ENCODE measurements at regions not wholly inside any gene's neighbourhood (a gene's known extent, or its start where the extent isn't known, plus 50 kb on each side); places are given as distances from the start of the nearest gene placed in this dataset.

DNA sequence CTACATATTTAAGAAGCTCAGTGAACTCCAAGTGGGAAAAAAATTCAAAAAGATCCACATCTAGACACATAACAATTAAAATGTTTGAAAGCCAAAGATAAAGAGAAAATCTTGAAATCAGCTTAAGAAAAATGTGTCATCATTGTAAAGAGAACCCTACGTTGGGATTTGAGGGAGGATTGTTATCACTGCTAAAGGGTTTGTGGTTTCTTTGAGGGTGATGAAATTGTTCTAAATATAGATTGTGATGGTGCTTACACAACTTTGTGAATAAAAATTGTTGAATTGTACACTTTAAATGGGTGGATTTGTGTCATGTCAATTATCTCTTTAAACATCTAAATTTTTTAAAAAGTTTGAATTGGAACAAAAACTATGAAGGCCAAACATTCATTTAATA, 92.2 kb upstream of the ADAMTS19 start:
- no peak overlapping the region for H3K27ac ChIP-seq (ENCODE audit: low read length)
- no peaks in the 10 kb centered on the region for H3K9me3 ChIP-seq (ENCODE audit: control insufficient read depth, insufficient read depth, low read length)
- no peak for DNase-seq (ENCODE audit: low read depth, low spot score)
- H3K27me3 ChIP-seq (ENCODE audit: control insufficient read depth, insufficient read depth, low read length) = no peaks in the 10 kb centered on the region
- H3K4me3 ChIP-seq (ENCODE audit: low read length) = no peak overlapping the region
- no peaks in the 10 kb centered on the region for H3K36me3 ChIP-seq (ENCODE audit: control insufficient read depth, insufficient read depth, low read length)
- no peaks in the 10 kb centered on the region for H3K4me1 ChIP-seq (ENCODE audit: control insufficient read depth, insufficient read depth, low read length)
- WGBS (ENCODE audit: insufficient coverage, insufficient read length) = no CpG with 5 or more reads among the region's 1 CpG

DNA sequence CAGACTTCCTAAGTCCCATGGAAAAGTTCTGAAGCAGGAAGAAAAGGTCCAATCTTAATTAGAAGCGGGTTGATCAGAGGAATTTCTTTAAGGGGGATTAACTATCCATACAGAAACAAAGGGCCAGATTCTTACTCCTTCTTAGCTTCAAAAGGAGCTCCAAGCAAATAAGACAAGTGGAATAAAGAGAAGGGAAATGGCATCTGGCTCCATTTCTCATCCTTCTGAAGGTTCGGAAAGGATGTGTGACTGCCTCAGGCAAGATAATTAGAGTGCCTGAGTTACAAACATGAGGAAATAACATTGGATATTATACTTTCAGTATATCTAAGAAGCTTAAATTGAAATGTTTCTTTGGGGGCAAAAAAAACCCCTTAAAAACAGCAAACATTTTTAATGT, 88.1 kb upstream of the ADAMTS19 start:
- WGBS (ENCODE audit: insufficient coverage, insufficient read length) = no CpG with 5 or more reads among the region's 2 CpGs
- no peaks in the 10 kb centered on the region for H3K27me3 ChIP-seq (ENCODE audit: control insufficient read depth, insufficient read depth, low read length)
- no peaks in the 10 kb centered on the region for H3K36me3 ChIP-seq (ENCODE audit: control insufficient read depth, insufficient read depth, low read length)
- H3K4me3 ChIP-seq (ENCODE audit: low read length) = no peak overlapping the region
- H3K27ac ChIP-seq (ENCODE audit: low read length) = no peak overlapping the region
- H3K4me1 ChIP-seq (ENCODE audit: control insufficient read depth, insufficient read depth, low read length) = no peaks in the 10 kb centered on the region
- H3K9me3 ChIP-seq (ENCODE audit: control insufficient read depth, insufficient read depth, low read length) = no peaks in the 10 kb centered on the region
- DNase-seq (ENCODE audit: low read depth, low spot score) = no peak

DNA sequence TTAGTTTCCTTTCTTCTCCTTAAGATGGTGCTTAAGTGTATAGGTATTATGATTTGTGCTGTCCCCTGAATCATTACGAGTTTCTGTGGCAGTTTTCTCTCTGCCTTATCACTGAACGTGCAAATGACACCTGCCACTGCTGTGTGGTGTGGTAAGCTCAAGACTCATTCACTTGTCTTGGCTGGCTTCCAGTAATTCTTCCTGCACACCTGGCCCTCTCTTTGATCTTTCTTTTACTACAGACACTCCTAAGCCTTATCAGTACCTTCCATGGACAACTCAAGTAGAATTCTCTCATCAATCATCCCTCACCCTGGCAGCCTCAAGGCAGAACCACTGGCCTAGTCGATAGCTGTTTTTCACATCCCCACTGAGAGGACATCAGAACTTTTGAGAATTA, 82.6 kb upstream of the ADAMTS19 start:
- Histone ChIP-seq H3K27me3 (ENCODE audit: control insufficient read depth, insufficient read depth, low read length) (no peaks in the 10 kb centered on the region), H3K27ac (ENCODE audit: low read length) (no peak overlapping the region), H3K9me3 (ENCODE audit: control insufficient read depth, insufficient read depth, low read length) (no peaks in the 10 kb centered on the region), H3K4me1 (ENCODE audit: control insufficient read depth, insufficient read depth, low read length) (0 out of 2 replicates have a peak, but pooled peaks cover 1% of the 10 kb centered on the region), H3K36me3 (ENCODE audit: control insufficient read depth, insufficient read depth, low read length) (no peaks in the 10 kb centered on the region), H3K4me3 (ENCODE audit: low read length) (no peak overlapping the region)
- no CpG with 5 or more reads among the region's 3 CpGs for WGBS (ENCODE audit: insufficient coverage, insufficient read length)
- no peak for DNase-seq (ENCODE audit: low read depth, low spot score)

DNA sequence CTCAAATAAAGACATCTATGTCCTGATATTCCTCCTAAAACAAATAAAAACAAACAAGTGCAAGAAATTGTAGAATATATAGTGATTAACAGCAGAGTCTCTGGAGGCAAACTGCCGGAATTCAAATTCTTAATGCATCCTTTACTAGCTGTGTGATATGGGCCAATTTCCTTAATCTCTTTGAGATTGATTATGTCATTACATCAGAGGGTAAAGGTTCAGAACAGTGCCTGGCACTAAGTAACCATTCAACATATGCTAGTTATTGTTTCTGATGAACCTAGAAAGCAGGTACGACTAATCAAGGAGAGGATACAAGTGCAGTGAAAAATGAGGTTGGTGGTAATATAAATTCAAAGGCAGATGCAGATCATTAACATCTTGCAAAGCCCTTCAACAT, 81.1 kb upstream of the ADAMTS19 start:
- Histone ChIP-seq H3K27ac (ENCODE audit: low read length) (no peak overlapping the region), H3K9me3 (ENCODE audit: control insufficient read depth, insufficient read depth, low read length) (no peaks in the 10 kb centered on the region), H3K36me3 (ENCODE audit: control insufficient read depth, insufficient read depth, low read length) (no peaks in the 10 kb centered on the region), H3K4me3 (ENCODE audit: low read length) (no peak overlapping the region), H3K27me3 (ENCODE audit: control insufficient read depth, insufficient read depth, low read length) (no peaks in the 10 kb centered on the region), H3K4me1 (ENCODE audit: control insufficient read depth, insufficient read depth, low read length) (0 out of 2 replicates have a peak, but pooled peaks cover 1% of the 10 kb centered on the region)
- no CpG with 5 or more reads among the region's 2 CpGs for WGBS (ENCODE audit: insufficient coverage, insufficient read length)
- DNase-seq (ENCODE audit: low read depth, low spot score) = no peak

DNA sequence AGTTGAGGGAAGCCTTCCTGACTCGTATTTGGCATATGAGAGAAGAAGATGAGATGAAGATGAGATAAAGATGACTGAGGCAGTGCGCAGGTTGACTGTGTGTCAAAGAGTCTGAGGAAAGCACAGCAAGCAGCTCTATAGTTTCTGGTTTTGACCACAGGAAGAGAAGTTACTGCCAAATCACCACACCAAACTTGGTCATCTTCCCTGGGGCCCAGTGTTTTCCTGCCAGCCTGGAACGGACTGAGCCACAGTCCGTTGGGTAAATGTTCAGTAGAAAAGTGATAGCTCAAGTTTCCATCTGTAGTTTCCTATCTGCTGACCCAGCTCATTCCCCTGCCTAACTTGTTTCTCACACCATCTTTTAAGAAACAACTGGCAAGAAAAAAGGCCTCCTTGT, 80.7 kb upstream of the ADAMTS19 start:
- Histone ChIP-seq H3K9me3 (ENCODE audit: control insufficient read depth, insufficient read depth, low read length) (no peaks in the 10 kb centered on the region), H3K4me3 (ENCODE audit: low read length) (no peak overlapping the region), H3K4me1 (ENCODE audit: control insufficient read depth, insufficient read depth, low read length) (0 out of 2 replicates have a peak, but pooled peaks cover 1% of the 10 kb centered on the region), H3K27me3 (ENCODE audit: control insufficient read depth, insufficient read depth, low read length) (no peaks in the 10 kb centered on the region), H3K27ac (ENCODE audit: low read length) (no peak overlapping the region), H3K36me3 (ENCODE audit: control insufficient read depth, insufficient read depth, low read length) (no peaks in the 10 kb centered on the region)
- WGBS (ENCODE audit: insufficient coverage, insufficient read length) = no CpG with 5 or more reads among the region's 4 CpGs
- DNase-seq (ENCODE audit: low read depth, low spot score) = no peak

DNA sequence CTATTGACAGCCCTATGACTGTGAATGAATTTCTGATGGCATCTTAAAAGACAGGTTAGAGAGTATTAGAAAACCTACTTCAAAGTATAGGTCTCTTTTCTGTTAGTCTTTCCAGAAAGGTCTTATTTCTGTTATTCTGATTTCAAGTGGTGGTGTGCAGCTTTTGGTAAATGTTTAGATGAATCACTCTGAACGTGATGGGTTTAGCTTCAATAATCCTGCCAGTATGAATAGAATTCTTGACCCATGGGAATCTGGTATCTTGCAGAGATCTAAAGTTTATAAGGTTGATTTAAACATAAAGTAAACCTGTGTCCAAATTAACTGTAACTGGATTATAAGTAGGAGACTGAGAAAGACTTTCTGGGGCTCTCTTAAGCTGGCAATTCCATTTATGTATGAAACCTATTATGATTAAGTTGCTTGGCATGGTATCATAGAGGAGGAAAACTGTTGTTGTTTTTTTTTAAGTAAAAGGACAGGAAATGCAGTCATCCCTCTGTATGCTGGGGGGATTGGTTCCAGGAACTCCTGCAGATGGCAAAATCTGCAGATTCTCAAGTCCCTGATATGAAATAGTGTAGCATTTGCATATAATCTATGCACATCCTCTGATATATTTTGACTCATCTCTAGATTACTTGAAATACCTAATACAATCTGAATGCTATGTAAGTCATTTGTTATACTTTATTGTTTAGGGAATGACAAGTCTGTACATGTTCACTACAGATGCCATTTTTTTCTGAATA, 77.0 kb upstream of the ADAMTS19 start:
- Histone ChIP-seq H3K4me3 (ENCODE audit: low read length) (no peak overlapping the region), H3K27ac (ENCODE audit: low read length) (no peak overlapping the region), H3K9me3 (ENCODE audit: control insufficient read depth, insufficient read depth, low read length) (no peaks in the 10 kb centered on the region), H3K36me3 (ENCODE audit: control insufficient read depth, insufficient read depth, low read length) (no peaks in the 10 kb centered on the region), H3K27me3 (ENCODE audit: control insufficient read depth, insufficient read depth, low read length) (no peaks in the 10 kb centered on the region), H3K4me1 (ENCODE audit: control insufficient read depth, insufficient read depth, low read length) (0 out of 2 replicates have a peak, but pooled peaks cover 1% of the 10 kb centered on the region)
- no peak for DNase-seq (ENCODE audit: low read depth, low spot score)
- WGBS (ENCODE audit: insufficient coverage, insufficient read length) = no CpG with 5 or more reads among the region's 1 CpG

DNA sequence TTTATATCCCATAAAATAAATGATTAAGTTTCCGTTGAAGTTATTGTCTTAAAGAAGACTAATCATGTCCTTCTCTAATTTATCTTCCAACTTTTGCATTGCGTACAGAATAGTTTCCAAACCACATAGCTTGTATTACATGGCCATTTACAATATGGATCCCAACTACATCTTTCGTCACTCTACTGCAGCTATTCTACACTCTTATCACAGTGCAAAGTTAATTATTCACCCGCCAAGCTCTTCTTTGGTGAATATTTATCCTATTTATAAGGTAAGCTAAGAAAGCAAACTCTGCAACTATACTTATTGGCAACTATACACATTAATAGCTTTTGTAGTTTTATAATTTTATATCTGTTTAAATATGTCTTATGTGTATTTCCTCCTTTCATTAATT, 75.9 kb upstream of the ADAMTS19 start:
- no peaks in the 10 kb centered on the region for H3K9me3 ChIP-seq (ENCODE audit: control insufficient read depth, insufficient read depth, low read length)
- H3K4me3 ChIP-seq (ENCODE audit: low read length) = no peak overlapping the region
- WGBS (ENCODE audit: insufficient coverage, insufficient read length) = no CpG with 5 or more reads among the region's 4 CpGs
- H3K27me3 ChIP-seq (ENCODE audit: control insufficient read depth, insufficient read depth, low read length) = no peaks in the 10 kb centered on the region
- DNase-seq (ENCODE audit: low read depth, low spot score) = no peak
- H3K4me1 ChIP-seq (ENCODE audit: control insufficient read depth, insufficient read depth, low read length) = 0 out of 2 replicates have a peak, but pooled peaks cover 1% of the 10 kb centered on the region
- H3K36me3 ChIP-seq (ENCODE audit: control insufficient read depth, insufficient read depth, low read length) = no peaks in the 10 kb centered on the region
- H3K27ac ChIP-seq (ENCODE audit: low read length) = no peak overlapping the region

DNA sequence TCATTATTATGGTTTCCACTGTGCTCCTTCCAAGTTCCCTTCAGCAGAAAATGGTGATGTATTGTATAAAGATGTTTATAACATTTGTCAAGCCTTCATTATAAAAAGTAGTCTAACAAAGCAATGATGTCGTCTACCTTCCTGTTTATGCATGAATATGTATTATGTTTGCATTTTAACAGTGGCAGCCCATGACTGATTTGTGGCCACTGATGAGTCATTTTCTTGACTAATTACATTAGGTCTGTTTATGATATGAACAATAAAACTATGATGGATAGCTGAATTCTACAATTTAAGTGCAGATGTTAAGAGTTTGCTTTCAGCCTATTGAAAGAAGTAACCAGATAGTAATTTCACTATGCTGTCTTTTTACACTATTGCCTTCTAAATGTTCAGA, 75.4 kb upstream of the ADAMTS19 start:
- Histone ChIP-seq H3K27ac (ENCODE audit: low read length) (no peak overlapping the region), H3K36me3 (ENCODE audit: control insufficient read depth, insufficient read depth, low read length) (no peaks in the 10 kb centered on the region), H3K9me3 (ENCODE audit: control insufficient read depth, insufficient read depth, low read length) (no peaks in the 10 kb centered on the region), H3K27me3 (ENCODE audit: control insufficient read depth, insufficient read depth, low read length) (no peaks in the 10 kb centered on the region), H3K4me3 (ENCODE audit: low read length) (no peak overlapping the region), H3K4me1 (ENCODE audit: control insufficient read depth, insufficient read depth, low read length) (no peaks in the 10 kb centered on the region)
- no CpG with 5 or more reads among the region's 1 CpG for WGBS (ENCODE audit: insufficient coverage, insufficient read length)
- DNase-seq (ENCODE audit: low read depth, low spot score) = no peak

DNA sequence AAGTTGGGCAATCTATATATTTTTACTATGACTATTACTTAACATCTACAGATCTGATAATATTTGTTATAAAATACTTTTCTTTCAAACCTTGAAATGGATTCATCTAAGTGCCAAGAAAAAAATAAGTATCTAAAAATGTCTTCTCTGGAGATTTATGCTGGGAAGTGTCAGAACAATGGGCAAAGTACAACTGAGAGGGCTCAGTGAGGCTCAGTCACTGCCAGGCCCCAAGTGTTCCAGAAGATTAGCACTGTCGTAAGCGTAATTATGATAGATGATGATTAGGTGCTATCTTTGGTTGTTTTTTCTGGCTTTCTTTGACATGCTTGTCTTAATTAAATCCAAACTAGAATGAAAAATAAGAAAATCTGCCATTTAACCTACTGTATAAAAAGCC, 72.2 kb upstream of the ADAMTS19 start:
- H3K4me3 ChIP-seq (ENCODE audit: low read length) = no peak overlapping the region
- no CpG with 5 or more reads among the region's 2 CpGs for WGBS (ENCODE audit: insufficient coverage, insufficient read length)
- DNase-seq (ENCODE audit: low read depth, low spot score) = no peak

DNA sequence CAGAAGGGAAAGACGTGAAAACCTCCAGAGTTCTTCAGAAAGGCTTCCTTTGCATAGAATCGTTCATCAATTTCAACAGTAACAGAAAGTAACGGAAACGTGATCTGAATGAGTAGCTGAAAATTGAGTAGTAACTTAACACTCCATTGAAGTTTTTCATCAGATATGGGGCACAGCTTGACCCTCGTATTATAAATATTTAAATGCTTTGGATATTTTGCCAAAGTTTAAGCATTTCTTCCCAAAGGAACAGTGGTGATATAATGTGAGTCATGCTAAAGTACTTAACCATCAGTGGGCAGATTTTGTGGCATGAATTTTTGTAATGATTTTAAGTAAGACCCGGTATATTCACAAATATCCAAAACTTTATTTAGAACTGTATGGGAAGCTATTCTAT, 67.4 kb upstream of the ADAMTS19 start:
- no peaks in the 10 kb centered on the region for H3K27me3 ChIP-seq (ENCODE audit: control insufficient read depth, insufficient read depth, low read length)
- H3K4me3 ChIP-seq (ENCODE audit: low read length) = no peak overlapping the region
- WGBS (ENCODE audit: insufficient coverage, insufficient read length) = no CpG with 5 or more reads among the region's 6 CpGs
- H3K4me1 ChIP-seq (ENCODE audit: control insufficient read depth, insufficient read depth, low read length) = no peaks in the 10 kb centered on the region; the same call in 1 of the 2 replicates
- DNase-seq (ENCODE audit: low read depth, low spot score) = no peak
- H3K27ac ChIP-seq (ENCODE audit: low read length) = no peak overlapping the region
- no peaks in the 10 kb centered on the region for H3K36me3 ChIP-seq (ENCODE audit: control insufficient read depth, insufficient read depth, low read length)
- H3K9me3 ChIP-seq (ENCODE audit: control insufficient read depth, insufficient read depth, low read length) = no peaks in the 10 kb centered on the region

More for the DNA sequence above, 72.2 kb upstream of the ADAMTS19 start:
- Histone ChIP-seq H3K27me3 (ENCODE audit: control insufficient read depth, insufficient read depth, low read length) (no peaks in the 10 kb centered on the region), H3K4me1 (ENCODE audit: control insufficient read depth, insufficient read depth, low read length) (no peaks in the 10 kb centered on the region), H3K27ac (ENCODE audit: low read length) (no peak overlapping the region), H3K9me3 (ENCODE audit: control insufficient read depth, insufficient read depth, low read length) (no peaks in the 10 kb centered on the region), H3K36me3 (ENCODE audit: control insufficient read depth, insufficient read depth, low read length) (no peaks in the 10 kb centered on the region)

DNA sequence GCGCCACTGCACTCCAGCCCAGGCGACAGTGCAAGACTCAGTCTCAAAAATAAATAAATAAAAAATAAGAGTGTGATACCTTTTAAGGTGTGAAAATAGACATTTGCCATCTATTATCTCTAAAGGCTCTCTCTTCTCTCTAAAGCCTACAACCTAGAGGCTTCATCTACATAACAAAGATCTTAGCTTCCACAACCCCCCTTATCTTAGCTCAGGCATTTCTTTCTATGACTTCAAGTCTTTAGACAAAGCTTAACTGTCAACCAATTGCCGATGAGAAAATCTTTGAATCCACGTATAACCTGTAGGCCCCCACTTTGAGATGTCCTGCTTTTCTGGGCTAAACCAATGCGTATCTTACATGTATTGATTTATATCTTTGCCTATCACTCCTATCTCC, 64.9 kb upstream of the ADAMTS19 start:
- Histone ChIP-seq H3K9me3 (ENCODE audit: control insufficient read depth, insufficient read depth, low read length) (no peaks in the 10 kb centered on the region), H3K4me1 (ENCODE audit: control insufficient read depth, insufficient read depth, low read length) (no peaks in the 10 kb centered on the region; the same call in 1 of the 2 replicates), H3K27me3 (ENCODE audit: control insufficient read depth, insufficient read depth, low read length) (no peaks in the 10 kb centered on the region), H3K4me3 (ENCODE audit: low read length) (no peak overlapping the region), H3K36me3 (ENCODE audit: control insufficient read depth, insufficient read depth, low read length) (no peaks in the 10 kb centered on the region), H3K27ac (ENCODE audit: low read length) (no peak overlapping the region)
- no peak for DNase-seq (ENCODE audit: low read depth, low spot score)
- no CpG with 5 or more reads among the region's 5 CpGs for WGBS (ENCODE audit: insufficient coverage, insufficient read length)
